ENCODE measurements at regions not wholly inside any gene's neighbourhood (a gene's known extent, or its start where the extent isn't known, plus 50 kb on each side); places are given as distances from the start of the nearest gene placed in this dataset.
"Not testable (repeated sequence)": the region's sequence is repeated elsewhere in the genome, so short reads cannot be mapped to it uniquely, and the experiment has no call there.

- no peak for FAIRE-seq
Observed at GRCh38 chrX:46216406-46216805, 328.8 kb downstream of the ZNF674 start.

- no peak for FAIRE-seq
Observed at GRCh38 chrX:46211079-46211478, 334.1 kb downstream of the ZNF674 start.

GRCh38 chrX:46209768-46210167 lies 335.5 kb downstream of the ZNF674 start:
- FAIRE-seq, result no peak

GRCh38 chrX:46209037-46209436 lies 336.2 kb downstream of the ZNF674 start:
- no peak for FAIRE-seq

GRCh38 chrX:46208225-46208854 lies 336.9 kb downstream of the ZNF674 start:
- FAIRE-seq, result no peak

GRCh38 chrX:46204721-46205422 lies 340.3 kb downstream of the ZNF674 start:
- FAIRE-seq, result no peak

- no peak for FAIRE-seq
Observed at GRCh38 chrX:46202733-46203514, 342.3 kb downstream of the ZNF674 start.

GRCh38 chrX:46200413-46200812 lies 344.8 kb downstream of the ZNF674 start:
- FAIRE-seq, result no peak

- FAIRE-seq, result no peak
Observed at GRCh38 chrX:46198858-46199257, 346.4 kb downstream of the ZNF674 start.

GRCh38 chrX:46186811-46187106 lies 358.5 kb downstream of the ZNF674 start:
- not testable (repeated sequence) for FAIRE-seq

- FAIRE-seq, result no peak
Observed at GRCh38 chrX:46185923-46186810, 359.1 kb downstream of the ZNF674 start.

GRCh38 chrX:46184749-46185148 lies 360.5 kb downstream of the ZNF674 start:
- FAIRE-seq, result no peak

- no peak for FAIRE-seq
Observed at GRCh38 chrX:46180258-46180687, 364.9 kb downstream of the ZNF674 start.

GRCh38 chrX:46179748-46180147 lies 365.5 kb downstream of the ZNF674 start:
- no peak for FAIRE-seq

- no peak for FAIRE-seq
Observed at GRCh38 chrX:46178763-46179162, 366.5 kb downstream of the ZNF674 start.

GRCh38 chrX:46173159-46173558 lies 372.1 kb downstream of the ZNF674 start:
- FAIRE-seq, result no peak

GRCh38 chrX:46171457-46171856 lies 373.8 kb downstream of the ZNF674 start:
- FAIRE-seq, result not testable (repeated sequence)

GRCh38 chrX:46169808-46170207 lies 375.4 kb downstream of the ZNF674 start:
- FAIRE-seq, result no peak

- no peak for FAIRE-seq
Observed at GRCh38 chrX:46168254-46168653, 377.0 kb downstream of the ZNF674 start.

GRCh38 chrX:46165866-46166265 lies 379.4 kb downstream of the ZNF674 start:
- FAIRE-seq, result no peak

- no peak for FAIRE-seq
Observed at GRCh38 chrX:46165411-46165810, 379.8 kb downstream of the ZNF674 start.

- FAIRE-seq, result no peak
Observed at GRCh38 chrX:46152756-46153155, 392.5 kb downstream of the ZNF674 start.

GRCh38 chrX:46151332-46151731 lies 393.9 kb downstream of the ZNF674 start:
- FAIRE-seq, result not testable (repeated sequence)

All from TTC549 (cell line).